Fibroblast of mammary gland (primary cell): ENCODE measurements at regions not wholly inside any gene's neighbourhood (a gene's known extent, or its start where the extent isn't known, plus 50 kb on each side); places are given as distances from the start of the nearest gene placed in this dataset.
A peak's percentile ranks its signal among the peaks of the same experiment; 100 is the strongest.

ENCODE experiments used
- DNase-seq: peaks from one replicate; pipeline ENCODE4 v3.0.0-alpha.2; 2010; ENCODE audit warnings: low read depth
- H3K4me3 ChIP-seq: 2 replicates; pipeline ENCODE4 v1.5.1; 2011; ENCODE audit warnings: low read depth, mild to moderate bottlenecking, low read length, moderate library complexity; ENCODE audit not compliant: control insufficient read depth
- TF ChIP-seq, protein P1 (sequence below): conservative IDR thresholded peaks from 2 replicates; pipeline ENCODE4 v1.5.1; 2011; ENCODE audit warnings: low read depth, low read length, inconsistent platforms; ENCODE audit not compliant: control insufficient read depth, insufficient read depth

DNA sequence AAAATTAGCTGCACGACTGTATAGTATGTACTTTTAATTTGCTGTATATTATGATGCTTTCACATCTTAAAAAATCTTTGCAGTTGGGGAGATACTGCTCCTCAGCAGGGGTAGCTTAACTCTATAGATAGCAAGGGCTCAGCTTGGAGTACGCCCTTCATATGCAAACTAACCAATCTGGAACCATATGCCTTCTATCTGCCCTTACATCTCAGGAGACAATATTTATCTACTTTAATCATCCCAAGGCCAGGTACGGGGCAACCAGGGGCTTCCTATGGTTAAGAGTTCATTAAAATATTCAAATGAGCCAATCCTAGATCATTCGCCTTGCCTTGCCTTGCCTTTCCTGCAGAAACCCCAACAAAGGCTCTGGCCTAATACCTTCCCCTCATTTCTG is 204.1 kb upstream of the ZBTB20 start:
- no peak for DNase-seq
- no peak overlapping the region for H3K4me3 ChIP-seq
- TF ChIP-seq, protein P1, sequence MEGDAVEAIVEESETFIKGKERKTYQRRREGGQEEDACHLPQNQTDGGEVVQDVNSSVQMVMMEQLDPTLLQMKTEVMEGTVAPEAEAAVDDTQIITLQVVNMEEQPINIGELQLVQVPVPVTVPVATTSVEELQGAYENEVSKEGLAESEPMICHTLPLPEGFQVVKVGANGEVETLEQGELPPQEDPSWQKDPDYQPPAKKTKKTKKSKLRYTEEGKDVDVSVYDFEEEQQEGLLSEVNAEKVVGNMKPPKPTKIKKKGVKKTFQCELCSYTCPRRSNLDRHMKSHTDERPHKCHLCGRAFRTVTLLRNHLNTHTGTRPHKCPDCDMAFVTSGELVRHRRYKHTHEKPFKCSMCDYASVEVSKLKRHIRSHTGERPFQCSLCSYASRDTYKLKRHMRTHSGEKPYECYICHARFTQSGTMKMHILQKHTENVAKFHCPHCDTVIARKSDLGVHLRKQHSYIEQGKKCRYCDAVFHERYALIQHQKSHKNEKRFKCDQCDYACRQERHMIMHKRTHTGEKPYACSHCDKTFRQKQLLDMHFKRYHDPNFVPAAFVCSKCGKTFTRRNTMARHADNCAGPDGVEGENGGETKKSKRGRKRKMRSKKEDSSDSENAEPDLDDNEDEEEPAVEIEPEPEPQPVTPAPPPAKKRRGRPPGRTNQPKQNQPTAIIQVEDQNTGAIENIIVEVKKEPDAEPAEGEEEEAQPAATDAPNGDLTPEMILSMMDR, result no peak

DNA sequence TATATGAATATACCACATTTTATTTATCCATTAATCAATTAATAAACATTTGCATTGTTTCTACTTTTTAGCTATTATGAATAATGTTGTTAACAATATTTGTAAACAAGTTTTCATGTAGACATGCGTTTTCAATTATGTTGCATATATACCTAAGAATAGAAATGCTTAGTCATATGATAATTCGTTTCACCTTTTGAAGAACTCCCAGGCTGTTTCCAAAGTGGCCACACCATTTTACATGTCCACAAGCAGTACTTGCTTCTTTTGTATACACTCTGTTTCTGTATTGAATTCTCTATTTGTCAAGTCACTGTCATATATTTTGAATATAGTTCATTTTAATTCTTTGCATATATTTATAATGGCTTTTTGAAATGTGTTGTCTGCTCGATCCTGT is 206.9 kb upstream of the ZBTB20 start:
- TF ChIP-seq, protein P1, result no peak
- DNase-seq, result no peak
- no peak overlapping the region for H3K4me3 ChIP-seq

DNA sequence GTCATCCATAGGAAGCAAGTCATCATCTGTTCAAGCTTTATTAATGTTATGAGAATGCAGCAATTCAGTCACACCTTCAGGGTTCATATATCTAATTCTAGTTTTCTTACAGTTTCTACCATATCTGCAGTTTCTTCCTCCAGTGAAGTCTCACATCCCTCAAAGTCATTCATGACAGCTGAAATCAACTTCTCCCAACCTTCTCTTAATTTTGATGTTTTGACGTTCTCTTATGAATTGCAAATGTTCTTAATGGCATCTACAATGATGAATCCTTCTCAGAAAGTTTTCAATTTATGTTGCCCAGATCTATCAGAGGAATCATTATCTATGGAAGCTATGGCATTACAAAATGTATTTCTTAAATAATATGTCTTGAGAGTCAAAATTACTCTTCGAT is 210.4 kb upstream of the ZBTB20 start:
- TF ChIP-seq, protein P1, result no peak
- no peak overlapping the region for H3K4me3 ChIP-seq
- DNase-seq, result no peak

DNA sequence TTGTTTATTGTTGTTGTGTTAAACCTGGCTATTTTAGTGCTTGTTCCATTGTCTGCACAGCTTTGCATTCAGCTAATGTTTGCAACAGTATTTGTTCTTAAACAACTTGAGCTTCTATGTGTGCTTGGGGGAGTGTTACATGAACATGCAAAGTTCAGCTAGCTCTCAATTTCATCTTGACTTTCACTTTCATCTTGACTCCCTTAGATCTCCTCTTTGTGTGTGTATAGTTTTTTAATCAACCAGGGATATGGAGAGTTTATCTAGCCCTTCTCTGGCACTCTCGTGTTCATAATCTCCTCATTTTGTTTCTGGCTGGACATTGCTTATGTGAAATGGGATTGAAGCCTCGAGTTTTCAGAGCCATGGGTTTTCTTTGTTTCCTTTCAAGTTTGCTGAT is 212.4 kb upstream of the ZBTB20 start:
- no peak overlapping the region for H3K4me3 ChIP-seq
- TF ChIP-seq, protein P1, result no peak
- DNase-seq, result no peak

DNA sequence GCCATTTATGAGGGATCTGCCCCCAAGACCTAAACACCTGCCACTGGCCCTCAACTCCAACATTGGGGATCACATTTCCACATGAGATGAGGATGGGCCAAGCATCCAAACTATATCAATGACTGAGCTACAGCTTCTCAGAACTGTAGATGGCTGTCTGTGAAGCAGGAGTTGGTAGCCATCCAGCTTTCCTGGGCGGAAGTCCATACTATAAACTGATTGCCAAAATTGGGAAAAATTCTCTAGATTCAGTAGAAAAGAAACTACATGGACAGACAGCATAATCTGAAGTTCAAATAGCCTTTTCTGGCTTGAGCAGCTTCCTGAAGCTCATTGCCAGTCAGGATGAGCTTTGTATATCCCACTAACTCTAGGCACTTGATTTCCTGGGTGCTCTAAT is 214.7 kb upstream of the ZBTB20 start:
- no peak overlapping the region for H3K4me3 ChIP-seq
- TF ChIP-seq, protein P1, result no peak
- DNase-seq, result no peak

DNA sequence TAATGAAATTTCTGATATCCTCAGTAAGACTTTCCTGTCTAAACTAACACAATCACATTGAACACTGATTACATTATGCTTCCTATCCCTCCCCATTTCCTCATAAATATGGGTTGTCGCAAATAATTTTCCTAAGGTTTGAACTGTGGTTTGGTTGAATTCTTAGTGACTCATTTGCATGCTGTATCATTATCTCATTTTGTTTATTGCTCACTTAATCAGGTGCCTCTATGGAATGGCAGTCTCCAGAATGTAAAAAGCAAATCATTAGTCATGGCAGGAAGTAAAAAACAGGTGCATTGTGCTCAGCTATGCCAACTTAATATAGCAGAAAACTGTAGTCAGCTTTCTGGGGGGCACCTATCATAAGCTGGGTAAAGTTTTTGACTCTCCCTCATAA is 216.0 kb upstream of the ZBTB20 start:
- DNase-seq, result peak; percentile 28
- no peak overlapping the region for H3K4me3 ChIP-seq
- TF ChIP-seq, protein P1, result no peak

DNA sequence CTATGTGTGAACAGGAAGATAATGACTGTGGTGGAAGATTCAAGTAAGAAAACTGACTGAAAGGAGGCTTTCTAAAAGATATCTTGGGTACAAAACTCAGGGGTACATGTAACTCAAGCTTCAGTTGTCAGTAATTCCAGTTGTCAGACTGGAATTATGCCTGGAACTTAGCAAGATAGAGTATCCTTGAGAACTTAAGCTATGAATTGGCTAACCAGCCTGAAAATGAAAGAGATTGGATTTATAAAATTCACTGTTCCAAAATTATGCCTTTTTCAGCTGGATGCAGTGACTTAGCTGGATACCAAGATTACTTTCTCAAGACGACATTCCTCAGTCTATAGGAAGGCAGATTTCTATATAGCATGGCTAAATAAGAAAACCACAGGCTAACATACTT is 221.9 kb upstream of the ZBTB20 start:
- DNase-seq, result no peak
- H3K4me3 ChIP-seq, result no peak overlapping the region
- TF ChIP-seq, protein P1, result no peak
